Fibroblast of skin of right quadriceps (primary cell): ENCODE measurements at regions not wholly inside any gene's neighbourhood (a gene's known extent, or its start where the extent isn't known, plus 50 kb on each side); places are given as distances from the start of the nearest gene placed in this dataset.
"Not testable (repeated sequence)": the region's sequence is repeated elsewhere in the genome, so short reads cannot be mapped to it uniquely, and the experiment has no call there.

Source experiments
- DNase-seq: peaks from one replicate; pipeline ENCODE4 v3.0.0-alpha.2; 2013

- DNase-seq = peak; percentile 13
Observed at GRCh38 chr7:79709574-79710409, 256.3 kb upstream of the MAGI2 start.

GRCh38 chr7:79702116-79702515 is 248.6 kb upstream of the MAGI2 start:
- peak; percentile 11 for DNase-seq

- peak; percentile 67 for DNase-seq
Observed at GRCh38 chr7:79692015-79692414, 238.5 kb upstream of the MAGI2 start.

GRCh38 chr7:79691074-79691473 is 237.6 kb upstream of the MAGI2 start:
- no peak for DNase-seq

GRCh38 chr7:79684384-79684783 is 230.9 kb upstream of the MAGI2 start:
- DNase-seq = no peak

GRCh38 chr7:79683916-79684315 is 230.4 kb upstream of the MAGI2 start:
- no peak for DNase-seq

- DNase-seq = no peak
Observed at GRCh38 chr7:79683185-79683890, 229.9 kb upstream of the MAGI2 start.

GRCh38 chr7:79681454-79681853 is 228.0 kb upstream of the MAGI2 start:
- no peak for DNase-seq

- DNase-seq = no peak
Observed at GRCh38 chr7:79673969-79674368, 220.5 kb upstream of the MAGI2 start.

- no peak for DNase-seq
Observed at GRCh38 chr7:79673421-79673820, 220.0 kb upstream of the MAGI2 start.

GRCh38 chr7:79668292-79668691 is 214.8 kb upstream of the MAGI2 start:
- peak; percentile 2 for DNase-seq

- no peak for DNase-seq
Observed at GRCh38 chr7:79666472-79666871, 213.0 kb upstream of the MAGI2 start.

GRCh38 chr7:79664884-79665676 is 211.6 kb upstream of the MAGI2 start:
- no peak for DNase-seq

GRCh38 chr7:79658304-79658703 is 204.8 kb upstream of the MAGI2 start:
- no peak for DNase-seq

- peak; percentile 45 for DNase-seq
Observed at GRCh38 chr7:79653136-79653631, 199.7 kb upstream of the MAGI2 start.

GRCh38 chr7:79652619-79653018 is 199.2 kb upstream of the MAGI2 start:
- peak; percentile 3 for DNase-seq

GRCh38 chr7:79647711-79648110 is 194.2 kb upstream of the MAGI2 start:
- DNase-seq = no peak

- DNase-seq = no peak
Observed at GRCh38 chr7:79646278-79646677, 192.8 kb upstream of the MAGI2 start.

GRCh38 chr7:79636849-79637248 is 183.4 kb upstream of the MAGI2 start:
- no peak for DNase-seq

GRCh38 chr7:79625921-79626320 is 172.5 kb upstream of the MAGI2 start:
- not testable (repeated sequence) for DNase-seq

GRCh38 chr7:79624336-79624735 is 170.9 kb upstream of the MAGI2 start:
- DNase-seq = no peak

GRCh38 chr7:79622781-79623180 is 169.3 kb upstream of the MAGI2 start:
- DNase-seq = no peak

- DNase-seq = no peak
Observed at GRCh38 chr7:79620291-79620690, 166.8 kb upstream of the MAGI2 start.
